ENCODE measurements at regions not wholly inside any gene's neighbourhood (a gene's known extent, or its start where the extent isn't known, plus 50 kb on each side); places are given as distances from the start of the nearest gene placed in this dataset.

- no peaks in the 10 kb centered on the region for H3K36me3 Mint-ChIP-seq (ENCODE audit: low read depth)
- peak overlapping the region; percentile 5 for H3K27ac Mint-ChIP-seq
- no peaks in the 10 kb centered on the region for H3K27me3 Mint-ChIP-seq (ENCODE audit: low read depth, poor library complexity)
- TF ChIP-seq CTCF (IDR thresholded peaks at IDR 0.05): no peak
- peaks cover 73% of the 10 kb centered on the region for H3K4me1 Mint-ChIP-seq
- no peak overlapping the region for H3K4me3 Mint-ChIP-seq
- H3K9me3 Mint-ChIP-seq: no peaks in the 10 kb centered on the region
- DNase-seq: no peak
Measured at GRCh38 chr13:99862244-99862643, 109.3 kb downstream of the ZIC5 start.

GRCh38 chr13:99861771-99862170 is 109.8 kb downstream of the ZIC5 start:
- H3K36me3 Mint-ChIP-seq (ENCODE audit: low read depth): no peaks in the 10 kb centered on the region

GRCh38 chr13:99860745-99861144 is 110.8 kb downstream of the ZIC5 start:
- H3K4me1 Mint-ChIP-seq: peaks cover 73% of the 10 kb centered on the region
- no peaks in the 10 kb centered on the region for H3K9me3 Mint-ChIP-seq

More at GRCh38 chr13:99861771-99862170, 109.8 kb downstream of the ZIC5 start:
- no peaks in the 10 kb centered on the region for H3K27me3 Mint-ChIP-seq (ENCODE audit: low read depth, poor library complexity)
- H3K9me3 Mint-ChIP-seq: no peaks in the 10 kb centered on the region
- H3K4me3 Mint-ChIP-seq: no peak overlapping the region
- peaks cover 74% of the 10 kb centered on the region for H3K4me1 Mint-ChIP-seq
- TF ChIP-seq CTCF (IDR thresholded peaks at IDR 0.05): no peak
- no peak overlapping the region for H3K27ac Mint-ChIP-seq
- no peak for DNase-seq

GRCh38 chr13:99859178-99860177 is 112.1 kb downstream of the ZIC5 start:
- Mint-ChIP-seq H3K9me3 (no peaks in the 10 kb centered on the region), H3K4me3 (no peak overlapping the region), H3K27ac (peak overlapping the region; percentile 75), H3K4me1 (peaks cover 68% of the 10 kb centered on the region), H3K27me3 (ENCODE audit: low read depth, poor library complexity) (peaks cover 4% of the 10 kb centered on the region), H3K36me3 (ENCODE audit: low read depth) (no peaks in the 10 kb centered on the region)
- DNase-seq: no peak
- TF ChIP-seq CTCF (IDR thresholded peaks at IDR 0.05): no peak

More at GRCh38 chr13:99860745-99861144, 110.8 kb downstream of the ZIC5 start:
- H3K4me3 Mint-ChIP-seq: no peak overlapping the region
- H3K27me3 Mint-ChIP-seq (ENCODE audit: low read depth, poor library complexity): peaks cover 4% of the 10 kb centered on the region
- no peak overlapping the region for H3K27ac Mint-ChIP-seq
- no peak for TF ChIP-seq CTCF (IDR thresholded peaks at IDR 0.05)
- H3K36me3 Mint-ChIP-seq (ENCODE audit: low read depth): no peaks in the 10 kb centered on the region
- DNase-seq: no peak

- TF ChIP-seq CTCF (IDR thresholded peaks at IDR 0.05): no peak
- Mint-ChIP-seq H3K4me1 (peaks cover 62% of the 10 kb centered on the region), H3K4me3 (no peak overlapping the region), H3K27ac (no peak overlapping the region), H3K27me3 (ENCODE audit: low read depth, poor library complexity) (peaks cover 11% of the 10 kb centered on the region), H3K36me3 (ENCODE audit: low read depth) (no peaks in the 10 kb centered on the region), H3K9me3 (no peaks in the 10 kb centered on the region)
- no peak for DNase-seq
Measured at GRCh38 chr13:99857738-99858137, 113.8 kb downstream of the ZIC5 start.
